GM13977 (cell line): ENCODE measurements at regions not wholly inside any gene's neighbourhood (a gene's known extent, or its start where the extent isn't known, plus 50 kb on each side); places are given as distances from the start of the nearest gene placed in this dataset.

ENCODE experiments used
- DNase-seq: peaks from one replicate; pipeline ENCODE4 v3.0.0; 2012; ENCODE audit warnings: low spot score
- CTCF ChIP-seq: IDR thresholded peaks from 2 replicates; pipeline ENCODE4 v1.5.1; 2012; ENCODE audit warnings: mild to moderate bottlenecking, control low read depth; ENCODE audit not compliant: insufficient read depth; ENCODE audit errors: extremely low read depth, missing control alignments
- in situ Hi-C: fragments of 300-500 bp; cut with MboI; formaldehyde crosslinking; loops from one replicate; pipeline ENCODE4 v1.12.0; 2022; ENCODE audit warnings: low sequenced_read_pairs, low pct_unique_long_range_greater_than_20kb, mixed read lengths, inconsistent platforms; ENCODE audit not compliant: unreplicated experiment

GRCh38 chr16:59216291-59216690 is 482.2 kb upstream of the GOT2 start:
- in situ Hi-C loops = no loop called here
- TF ChIP-seq CTCF = no peak
- no peak for DNase-seq

GRCh38 chr16:59214455-59214854 is 480.3 kb upstream of the GOT2 start:
- in situ Hi-C loops = no loop called here
- no peak for TF ChIP-seq CTCF
- no peak for DNase-seq

- DNase-seq = no peak
- in situ Hi-C loops = no loop called here
- TF ChIP-seq CTCF = no peak
Observed at GRCh38 chr16:59213952-59214351, 479.8 kb upstream of the GOT2 start.

GRCh38 chr16:59212492-59213024 is 478.4 kb upstream of the GOT2 start:
- no peak for DNase-seq
- in situ Hi-C loops = no loop called here
- TF ChIP-seq CTCF = no peak

GRCh38 chr16:59210955-59211541 is 476.9 kb upstream of the GOT2 start:
- in situ Hi-C loops = no loop called here

GRCh38 chr16:59205403-59205802 is 471.3 kb upstream of the GOT2 start:
- in situ Hi-C loops = no loop called here
- TF ChIP-seq CTCF = no peak
- DNase-seq = no peak

More at GRCh38 chr16:59210955-59211541, 476.9 kb upstream of the GOT2 start:
- no peak for TF ChIP-seq CTCF
- no peak for DNase-seq
